ENCODE measurements at regions not wholly inside any gene's neighbourhood (a gene's known extent, or its start where the extent isn't known, plus 50 kb on each side); places are given as distances from the start of the nearest gene placed in this dataset.

DNA sequence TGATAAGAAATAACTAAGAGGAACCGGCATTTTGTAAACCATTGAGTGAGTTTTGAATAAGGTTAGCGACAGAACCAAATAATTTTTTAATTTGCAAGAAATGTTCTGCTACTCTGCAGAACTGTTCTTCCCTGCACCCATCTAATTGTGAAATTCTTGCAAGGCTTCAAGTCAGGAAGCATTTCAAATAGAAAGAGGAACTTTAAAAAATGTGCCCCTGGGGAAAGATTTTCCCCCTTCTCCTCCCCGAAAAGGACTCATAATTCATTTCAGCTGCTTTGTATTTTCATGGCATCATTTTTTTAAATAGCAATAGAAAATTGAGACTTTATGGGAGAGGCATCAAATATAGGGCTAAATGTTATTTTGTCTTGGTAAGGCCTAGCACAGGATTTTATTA lies 180.9 kb upstream of the ANKRD55 start:
- Histone ChIP-seq H3K27ac (no peak overlapping the region), H3K9me3 (no peaks in the 10 kb centered on the region), H3K4me3 (no peak overlapping the region), H3K36me3 (no peaks in the 10 kb centered on the region), H3K27me3 (no peaks in the 10 kb centered on the region), H3K4me1 (peaks cover 0 to 43% (median 14%) of the 10 kb centered on the region in 4 donors)
- TF ChIP-seq, protein P1, sequence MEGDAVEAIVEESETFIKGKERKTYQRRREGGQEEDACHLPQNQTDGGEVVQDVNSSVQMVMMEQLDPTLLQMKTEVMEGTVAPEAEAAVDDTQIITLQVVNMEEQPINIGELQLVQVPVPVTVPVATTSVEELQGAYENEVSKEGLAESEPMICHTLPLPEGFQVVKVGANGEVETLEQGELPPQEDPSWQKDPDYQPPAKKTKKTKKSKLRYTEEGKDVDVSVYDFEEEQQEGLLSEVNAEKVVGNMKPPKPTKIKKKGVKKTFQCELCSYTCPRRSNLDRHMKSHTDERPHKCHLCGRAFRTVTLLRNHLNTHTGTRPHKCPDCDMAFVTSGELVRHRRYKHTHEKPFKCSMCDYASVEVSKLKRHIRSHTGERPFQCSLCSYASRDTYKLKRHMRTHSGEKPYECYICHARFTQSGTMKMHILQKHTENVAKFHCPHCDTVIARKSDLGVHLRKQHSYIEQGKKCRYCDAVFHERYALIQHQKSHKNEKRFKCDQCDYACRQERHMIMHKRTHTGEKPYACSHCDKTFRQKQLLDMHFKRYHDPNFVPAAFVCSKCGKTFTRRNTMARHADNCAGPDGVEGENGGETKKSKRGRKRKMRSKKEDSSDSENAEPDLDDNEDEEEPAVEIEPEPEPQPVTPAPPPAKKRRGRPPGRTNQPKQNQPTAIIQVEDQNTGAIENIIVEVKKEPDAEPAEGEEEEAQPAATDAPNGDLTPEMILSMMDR (IDR thresholded peaks at IDR 0.05): no peak
- intact Hi-C loops (cut with DNase I; ENCODE audit: low total_unique reads): no loop called here
- no peak for DNase-seq

DNA sequence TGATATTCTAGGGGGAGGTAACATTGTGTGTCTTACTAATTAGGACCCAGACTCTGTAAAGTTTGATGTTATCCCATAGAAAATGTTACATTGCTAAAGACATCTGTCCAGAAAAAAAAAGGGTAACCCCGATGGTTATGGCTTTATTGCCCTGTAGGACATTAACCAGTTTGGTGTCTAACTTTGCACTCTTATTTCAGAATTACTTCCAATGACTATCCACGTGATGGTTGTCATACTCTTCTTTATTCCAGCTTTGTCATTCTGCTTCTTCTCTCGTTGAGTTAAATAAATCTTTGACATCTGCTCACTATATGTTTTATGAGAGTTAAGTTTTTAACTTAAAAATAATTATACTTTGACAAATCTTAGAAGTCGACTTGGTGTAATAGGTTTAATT lies 180.4 kb upstream of the ANKRD55 start:
- no peaks in the 10 kb centered on the region for H3K27me3 ChIP-seq
- no peak overlapping the region for H3K27ac ChIP-seq
- H3K4me3 ChIP-seq: no peak overlapping the region
- no peaks in the 10 kb centered on the region for H3K9me3 ChIP-seq
- peaks cover 0 to 45% (median 14%) of the 10 kb centered on the region in 4 donors for H3K4me1 ChIP-seq
- DNase-seq: no peak
- TF ChIP-seq, protein P1 (IDR thresholded peaks at IDR 0.05): no peak
- no peaks in the 10 kb centered on the region for H3K36me3 ChIP-seq
- intact Hi-C loops (cut with DNase I; ENCODE audit: low total_unique reads): no loop called here

DNA sequence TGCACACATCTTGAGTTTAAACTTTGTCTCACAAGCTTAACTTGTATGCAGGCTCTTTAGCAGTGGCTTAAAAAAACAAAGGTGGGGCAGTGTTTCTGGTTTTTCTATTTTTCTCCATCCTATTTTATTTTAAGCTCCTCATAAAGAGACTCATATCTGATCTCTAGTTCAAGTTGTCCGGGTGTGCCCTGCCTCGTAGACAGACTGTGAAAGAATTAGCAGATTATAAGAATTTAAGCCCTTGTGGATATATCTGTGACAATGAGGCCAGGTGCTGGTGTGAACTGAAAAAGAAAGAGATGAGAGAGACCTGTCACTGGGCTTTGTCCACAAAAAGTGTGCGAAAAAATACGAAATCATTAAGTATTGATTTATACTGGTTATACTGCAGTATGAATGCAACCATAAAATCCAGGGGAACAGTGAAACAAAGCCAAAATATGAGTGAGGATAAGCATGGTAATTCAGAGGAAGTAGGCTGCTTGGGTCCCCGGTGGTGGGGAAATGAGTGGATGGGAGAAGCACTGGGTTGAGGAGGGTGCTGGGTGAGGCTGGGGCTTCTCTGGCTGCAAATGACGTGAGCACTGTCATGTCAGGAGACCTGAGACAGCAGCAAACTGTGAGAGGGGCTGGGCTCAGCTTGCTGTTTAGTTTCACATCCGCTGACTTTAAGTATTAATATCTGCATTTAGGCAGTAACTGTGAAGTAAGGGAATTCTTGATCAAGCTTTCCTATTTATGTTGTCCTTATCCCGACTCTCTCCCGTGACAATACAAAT lies 179.7 kb upstream of the ANKRD55 start:
- no peak overlapping the region for H3K27ac ChIP-seq
- peak; percentile 74 to 80 for DNase-seq

DNA sequence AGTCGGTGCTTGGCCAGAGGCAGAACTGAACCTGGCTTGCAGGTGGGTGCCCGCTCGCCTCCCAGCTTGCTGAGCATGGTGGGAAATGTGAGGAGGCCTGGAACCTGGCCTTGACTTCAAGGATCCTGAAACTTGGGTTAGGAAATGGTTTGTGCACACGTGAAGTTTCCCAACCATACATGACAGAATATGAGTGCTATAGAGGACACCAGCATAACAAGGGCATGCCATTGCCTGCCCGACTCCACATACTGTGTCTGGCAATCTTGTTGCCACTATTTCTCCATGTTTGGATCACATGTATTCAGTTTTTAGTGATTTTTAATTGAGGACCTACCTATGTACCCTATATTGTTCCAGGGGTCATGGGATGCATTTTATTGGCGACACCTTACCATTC lies 177.6 kb upstream of the ANKRD55 start:
- intact Hi-C loops (cut with DNase I; ENCODE audit: low total_unique reads): no loop called here
- H3K27ac ChIP-seq: no peak overlapping the region
- H3K4me3 ChIP-seq: no peak overlapping the region
- TF ChIP-seq, protein P1 (IDR thresholded peaks at IDR 0.05): no peak
- H3K4me1 ChIP-seq: peaks cover 0 to 33% (median 13%) of the 10 kb centered on the region in 4 donors
- no peaks in the 10 kb centered on the region for H3K36me3 ChIP-seq
- no peaks in the 10 kb centered on the region for H3K9me3 ChIP-seq
- no peaks in the 10 kb centered on the region for H3K27me3 ChIP-seq
- no peak for DNase-seq

More for the DNA sequence above, 179.7 kb upstream of the ANKRD55 start:
- TF ChIP-seq, protein P1 (IDR thresholded peaks at IDR 0.05): no peak
- Histone ChIP-seq H3K27me3 (no peaks in the 10 kb centered on the region), H3K36me3 (no peaks in the 10 kb centered on the region), H3K9me3 (no peaks in the 10 kb centered on the region), H3K4me1 (peaks cover 0 to 45% (median 14%) of the 10 kb centered on the region in 4 donors), H3K4me3 (no peak overlapping the region)
- intact Hi-C loops (cut with DNase I; ENCODE audit: low total_unique reads): no loop called here

DNA sequence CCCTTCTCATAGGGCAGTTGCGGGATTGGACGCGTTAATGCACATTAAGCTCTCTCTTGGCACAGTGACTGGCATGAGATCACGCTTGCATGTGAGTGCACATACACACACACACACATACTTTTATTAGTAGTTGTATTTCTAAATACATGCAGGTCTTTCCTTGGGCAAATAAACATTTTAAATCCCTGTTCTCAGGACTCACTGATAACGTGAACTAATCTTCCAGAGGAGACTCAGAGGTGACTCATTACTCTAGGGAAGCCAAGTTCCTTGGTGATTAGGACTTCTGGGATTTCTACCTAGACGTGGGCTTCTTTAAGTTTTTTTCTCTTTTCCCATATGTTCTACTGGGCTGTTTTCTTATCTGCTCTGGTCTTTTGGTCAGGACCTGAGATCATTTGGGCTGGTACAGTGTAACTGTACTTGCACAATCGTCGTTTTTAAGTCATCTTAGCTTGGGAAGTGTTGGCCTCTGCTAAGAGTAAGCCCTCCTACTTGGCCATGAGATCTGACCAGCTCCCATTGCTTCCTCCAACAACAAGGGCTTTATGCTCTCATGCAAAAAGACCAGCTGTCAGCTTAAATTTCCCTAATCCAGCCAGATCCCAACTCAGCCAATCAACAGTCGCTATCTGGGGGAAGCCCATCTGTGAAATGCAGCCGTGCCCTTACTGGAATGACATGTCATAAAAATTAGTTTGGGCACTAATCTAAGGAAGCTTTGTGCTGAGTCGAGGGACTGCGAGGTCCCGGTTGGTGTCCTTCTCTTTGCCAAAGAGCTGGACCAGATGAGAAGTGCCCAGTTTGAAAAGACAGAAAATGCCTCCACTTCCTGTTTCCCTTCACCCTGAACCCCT lies 176.4 kb upstream of the ANKRD55 start:
- intact Hi-C loops (cut with DNase I; ENCODE audit: low total_unique reads): no loop called here
- TF ChIP-seq, protein P1 (IDR thresholded peaks at IDR 0.05): no peak
- no peaks in the 10 kb centered on the region for H3K27me3 ChIP-seq
- H3K4me1 ChIP-seq: peaks cover 0 to 29% (median 5%) of the 10 kb centered on the region in 4 donors
- DNase-seq: peak in 1 of 2 donors; percentile 20
- H3K4me3 ChIP-seq: no peak overlapping the region
- H3K27ac ChIP-seq: no peak overlapping the region
- no peaks in the 10 kb centered on the region for H3K36me3 ChIP-seq
- H3K9me3 ChIP-seq: no peaks in the 10 kb centered on the region

Data from tibial artery (tissue), 4 donors.